SK-N-SH treated with all-trans-retinoic acid at 6 μM for 48 hours (cell line): ENCODE measurements at regions not wholly inside any gene's neighbourhood (a gene's known extent, or its start where the extent isn't known, plus 50 kb on each side); places are given as distances from the start of the nearest gene placed in this dataset.

Experiments used
- ATAC-seq: fragments of 200-7000 bp; cut with Tn5 transposase; 3 replicates; pipeline ENCODE4 v1.9.1; 2020; ENCODE audit warnings: mild to moderate bottlenecking, moderate library complexity
- ARNTL ChIP-seq: fragments of 450-650 bp; formaldehyde crosslinking; IDR thresholded peaks from 2 replicates; pipeline ENCODE4 v1.5.0; 2020; ENCODE audit warnings: low read depth, mild to moderate bottlenecking, moderate library complexity, borderline replicate concordance
- BACH2 ChIP-seq: fragments of 250-450 bp; sonication (Bioruptor Pico); IDR thresholded peaks from 2 replicates; pipeline ENCODE4 v1.9.0; 2021; ENCODE audit warnings: mild to moderate bottlenecking, borderline replicate concordance
- CREB5 ChIP-seq: fragments of 250-450 bp; sonication (Bioruptor Pico); IDR thresholded peaks from 2 replicates; pipeline ENCODE4 v1.5.1; 2020; ENCODE audit warnings: low read depth, mild to moderate bottlenecking, moderate library complexity
- CSDC2 ChIP-seq: fragments of 250-450 bp; sonication (Bioruptor Pico); IDR thresholded peaks from 2 replicates; pipeline ENCODE4 v1.5.0; 2020; ENCODE audit warnings: mild to moderate bottlenecking, moderate library complexity
- ESRRG ChIP-seq: fragments of 250-450 bp; sonication (Bioruptor Pico); IDR thresholded peaks from 2 replicates; pipeline ENCODE4 v1.6.1; 2021; ENCODE audit warnings: mild to moderate bottlenecking
- GLIS3 ChIP-seq: fragments of 250-450 bp; sonication (Bioruptor Pico); IDR thresholded peaks from 2 replicates; pipeline ENCODE4 v1.5.0; 2020; ENCODE audit warnings: mild to moderate bottlenecking, moderate library complexity
- ISL1 ChIP-seq: fragments of 250-450 bp; sonication (Bioruptor Pico); IDR thresholded peaks from 2 replicates; pipeline ENCODE4 v2.1.2; 2022; ENCODE audit warnings: mild to moderate bottlenecking, moderate library complexity
- OSR1 ChIP-seq: fragments of 250-450 bp; sonication (Bioruptor Pico); IDR thresholded peaks from 2 replicates; pipeline ENCODE4 v1.8.0; 2022; ENCODE audit warnings: moderate library complexity, mild to moderate bottlenecking, inconsistent platforms
- POU6F1 ChIP-seq: fragments of 250-450 bp; sonication (Bioruptor Pico); IDR thresholded peaks from 2 replicates; pipeline ENCODE4 v1.8.0; 2021; ENCODE audit warnings: low read depth, mild to moderate bottlenecking, moderate library complexity, borderline replicate concordance
- RARB ChIP-seq: fragments of 250-450 bp; sonication (Bioruptor Pico); IDR thresholded peaks from 2 replicates; pipeline ENCODE4 v1.8.0; 2021; ENCODE audit warnings: mild to moderate bottlenecking, moderate library complexity
- SNAI2 ChIP-seq: fragments of 250-450 bp; sonication (Bioruptor Pico); IDR thresholded peaks from 2 replicates; pipeline ENCODE4 v1.5.0; 2020; ENCODE audit warnings: mild to moderate bottlenecking, moderate library complexity
- TCF4 ChIP-seq: fragments of 250-450 bp; sonication (Bioruptor Pico); IDR thresholded peaks from 2 replicates; pipeline ENCODE4 v1.8.0; 2021; ENCODE audit warnings: mild to moderate bottlenecking, moderate library complexity, borderline replicate concordance
- TOX ChIP-seq: fragments of 250-450 bp; sonication (Bioruptor Pico); IDR thresholded peaks from 2 replicates; pipeline ENCODE4 v1.8.0; 2021; ENCODE audit warnings: mild to moderate bottlenecking, moderate library complexity, borderline replicate concordance
- ZFP3 ChIP-seq: fragments of 250-450 bp; sonication (Bioruptor Pico); IDR thresholded peaks from 2 replicates; pipeline ENCODE4 v1.5.0; 2020; ENCODE audit warnings: mild to moderate bottlenecking, moderate library complexity
- ZFP30 ChIP-seq: fragments of 450-650 bp; formaldehyde crosslinking; IDR thresholded peaks from 2 replicates; pipeline ENCODE4 v1.5.0; 2022; ENCODE audit warnings: mild to moderate bottlenecking, moderate library complexity
- ZNF565 ChIP-seq: fragments of 450-650 bp; formaldehyde crosslinking; conservative IDR thresholded peaks from 2 replicates; pipeline ENCODE4 v1.5.0; 2020; ENCODE audit warnings: low read depth, mild to moderate bottlenecking, moderate library complexity
- ZNF8 ChIP-seq: fragments of 450-650 bp; formaldehyde crosslinking; IDR thresholded peaks from 2 replicates; pipeline ENCODE4 v1.5.0; 2020; ENCODE audit warnings: mild to moderate bottlenecking, moderate library complexity
- TF ChIP-seq, protein P1 (sequence below): fragments of 250-450 bp; sonication (Bioruptor Pico); IDR thresholded peaks from 2 replicates; pipeline ENCODE4 v1.5.1; 2021; ENCODE audit warnings: mild to moderate bottlenecking, moderate library complexity
- TF ChIP-seq, protein P2 (sequence below): fragments of 250-450 bp; sonication (Bioruptor Pico); IDR thresholded peaks from 2 replicates; pipeline ENCODE4 v1.5.0; 2020; ENCODE audit warnings: mild to moderate bottlenecking, moderate library complexity
- TF ChIP-seq, protein P3 (sequence below): fragments of 250-450 bp; sonication (Bioruptor Pico); IDR thresholded peaks from 2 replicates; pipeline ENCODE4 v1.8.0; 2020; ENCODE audit warnings: mild to moderate bottlenecking, moderate library complexity, borderline replicate concordance

DNA sequence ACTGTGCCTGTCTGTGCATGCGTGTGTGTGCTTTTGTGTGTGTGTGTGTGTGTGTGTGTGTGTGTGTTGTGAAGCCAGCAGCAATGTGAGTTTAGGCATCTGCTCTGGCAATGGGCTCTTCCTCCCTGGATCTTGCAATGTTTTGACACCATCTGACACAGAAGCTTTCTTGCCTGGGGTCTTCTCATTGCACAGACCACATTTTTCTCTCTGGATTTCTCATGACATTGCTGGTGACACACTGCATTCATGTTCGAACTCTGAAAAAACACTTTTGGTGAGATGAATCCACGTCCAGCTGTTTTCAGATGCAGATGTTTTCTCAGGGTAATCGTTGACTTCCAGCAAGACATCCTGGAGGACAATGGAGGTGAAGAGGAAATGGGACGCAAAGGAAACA lies 63.0 kb upstream of the FZD8 start:
- no peak for ATAC-seq
- TF ChIP-seq ZNF565 (no peak), ESRRG (CRISPR knock-in tag) (no peak), GLIS3 (CRISPR knock-in tag) (no peak), ZFP3 (no peak), BACH2 (CRISPR knock-in tag) (no peak), ZNF8 (CRISPR knock-in tag) (no peak), OSR1 (no peak), ISL1 (no peak), ZFP30 (CRISPR knock-in tag) (no peak), CREB5 (CRISPR knock-in tag) (no peak), TCF4 (CRISPR knock-in tag) (no peak), RARB (CRISPR knock-in tag) (no peak), TOX (CRISPR knock-in tag) (no peak), CSDC2 (no peak), ARNTL (CRISPR knock-in tag) (no peak), SNAI2 (CRISPR knock-in tag) (no peak)
- TF ChIP-seq, protein P1, sequence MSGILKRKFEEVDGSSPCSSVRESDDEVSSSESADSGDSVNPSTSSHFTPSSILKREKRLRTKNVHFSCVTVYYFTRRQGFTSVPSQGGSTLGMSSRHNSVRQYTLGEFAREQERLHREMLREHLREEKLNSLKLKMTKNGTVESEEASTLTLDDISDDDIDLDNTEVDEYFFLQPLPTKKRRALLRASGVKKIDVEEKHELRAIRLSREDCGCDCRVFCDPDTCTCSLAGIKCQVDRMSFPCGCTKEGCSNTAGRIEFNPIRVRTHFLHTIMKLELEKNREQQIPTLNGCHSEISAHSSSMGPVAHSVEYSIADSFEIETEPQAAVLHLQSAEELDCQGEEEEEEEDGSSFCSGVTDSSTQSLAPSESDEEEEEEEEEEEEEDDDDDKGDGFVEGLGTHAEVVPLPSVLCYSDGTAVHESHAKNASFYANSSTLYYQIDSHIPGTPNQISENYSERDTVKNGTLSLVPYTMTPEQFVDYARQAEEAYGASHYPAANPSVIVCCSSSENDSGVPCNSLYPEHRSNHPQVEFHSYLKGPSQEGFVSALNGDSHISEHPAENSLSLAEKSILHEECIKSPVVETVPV (CRISPR knock-in tag) = no peak
- TF ChIP-seq, protein P2, sequence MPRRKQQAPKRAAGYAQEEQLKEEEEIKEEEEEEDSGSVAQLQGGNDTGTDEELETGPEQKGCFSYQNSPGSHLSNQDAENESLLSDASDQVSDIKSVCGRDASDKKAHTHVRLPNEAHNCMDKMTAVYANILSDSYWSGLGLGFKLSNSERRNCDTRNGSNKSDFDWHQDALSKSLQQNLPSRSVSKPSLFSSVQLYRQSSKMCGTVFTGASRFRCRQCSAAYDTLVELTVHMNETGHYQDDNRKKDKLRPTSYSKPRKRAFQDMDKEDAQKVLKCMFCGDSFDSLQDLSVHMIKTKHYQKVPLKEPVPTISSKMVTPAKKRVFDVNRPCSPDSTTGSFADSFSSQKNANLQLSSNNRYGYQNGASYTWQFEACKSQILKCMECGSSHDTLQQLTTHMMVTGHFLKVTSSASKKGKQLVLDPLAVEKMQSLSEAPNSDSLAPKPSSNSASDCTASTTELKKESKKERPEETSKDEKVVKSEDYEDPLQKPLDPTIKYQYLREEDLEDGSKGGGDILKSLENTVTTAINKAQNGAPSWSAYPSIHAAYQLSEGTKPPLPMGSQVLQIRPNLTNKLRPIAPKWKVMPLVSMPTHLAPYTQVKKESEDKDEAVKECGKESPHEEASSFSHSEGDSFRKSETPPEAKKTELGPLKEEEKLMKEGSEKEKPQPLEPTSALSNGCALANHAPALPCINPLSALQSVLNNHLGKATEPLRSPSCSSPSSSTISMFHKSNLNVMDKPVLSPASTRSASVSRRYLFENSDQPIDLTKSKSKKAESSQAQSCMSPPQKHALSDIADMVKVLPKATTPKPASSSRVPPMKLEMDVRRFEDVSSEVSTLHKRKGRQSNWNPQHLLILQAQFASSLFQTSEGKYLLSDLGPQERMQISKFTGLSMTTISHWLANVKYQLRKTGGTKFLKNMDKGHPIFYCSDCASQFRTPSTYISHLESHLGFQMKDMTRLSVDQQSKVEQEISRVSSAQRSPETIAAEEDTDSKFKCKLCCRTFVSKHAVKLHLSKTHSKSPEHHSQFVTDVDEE = no peak
- TF ChIP-seq, protein P3, sequence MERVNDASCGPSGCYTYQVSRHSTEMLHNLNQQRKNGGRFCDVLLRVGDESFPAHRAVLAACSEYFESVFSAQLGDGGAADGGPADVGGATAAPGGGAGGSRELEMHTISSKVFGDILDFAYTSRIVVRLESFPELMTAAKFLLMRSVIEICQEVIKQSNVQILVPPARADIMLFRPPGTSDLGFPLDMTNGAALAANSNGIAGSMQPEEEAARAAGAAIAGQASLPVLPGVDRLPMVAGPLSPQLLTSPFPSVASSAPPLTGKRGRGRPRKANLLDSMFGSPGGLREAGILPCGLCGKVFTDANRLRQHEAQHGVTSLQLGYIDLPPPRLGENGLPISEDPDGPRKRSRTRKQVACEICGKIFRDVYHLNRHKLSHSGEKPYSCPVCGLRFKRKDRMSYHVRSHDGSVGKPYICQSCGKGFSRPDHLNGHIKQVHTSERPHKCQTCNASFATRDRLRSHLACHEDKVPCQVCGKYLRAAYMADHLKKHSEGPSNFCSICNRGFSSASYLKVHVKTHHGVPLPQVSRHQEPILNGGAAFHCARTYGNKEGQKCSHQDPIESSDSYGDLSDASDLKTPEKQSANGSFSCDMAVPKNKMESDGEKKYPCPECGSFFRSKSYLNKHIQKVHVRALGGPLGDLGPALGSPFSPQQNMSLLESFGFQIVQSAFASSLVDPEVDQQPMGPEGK = no peak

- ATAC-seq = no peak
- no peak for TF ChIP-seq CSDC2
- TF ChIP-seq SNAI2 (CRISPR knock-in tag) = no peak
- TF ChIP-seq ZFP3 = no peak
- TF ChIP-seq ESRRG (CRISPR knock-in tag) = no peak
- TF ChIP-seq BACH2 (CRISPR knock-in tag) = no peak
- no peak for TF ChIP-seq TOX (CRISPR knock-in tag)
- no peak for TF ChIP-seq POU6F1
Observed at GRCh38 chr10:35704401-35704800, 62.3 kb upstream of the FZD8 start.

DNA sequence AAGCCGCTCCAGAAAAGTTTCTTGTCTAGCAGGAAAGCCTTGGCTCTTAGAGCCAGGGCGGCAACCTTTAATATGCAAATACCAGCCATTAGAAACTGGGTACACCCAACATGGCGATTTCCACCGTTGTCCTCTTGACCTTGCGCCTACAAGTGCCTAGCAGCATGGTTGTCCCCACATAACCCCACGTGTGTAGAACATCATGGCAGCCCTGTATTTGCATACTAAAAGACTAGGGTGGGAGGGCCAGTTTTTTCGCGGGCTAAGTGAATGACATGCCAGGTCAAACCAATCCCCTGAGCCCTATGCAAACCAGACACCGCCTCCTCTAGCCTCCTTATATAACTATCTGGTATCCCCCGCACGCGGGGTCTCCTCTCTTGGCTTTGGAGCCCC lies 58.4 kb upstream of the FZD8 start:
- no peak for ATAC-seq
- TF ChIP-seq CREB5 (CRISPR knock-in tag) (no peak), ESRRG (CRISPR knock-in tag) (no peak), ARNTL (CRISPR knock-in tag) (no peak), ZNF8 (CRISPR knock-in tag) (no peak)
